C4-2B (cell line): ENCODE measurements at regions not wholly inside any gene's neighbourhood (a gene's known extent, or its start where the extent isn't known, plus 50 kb on each side); places are given as distances from the start of the nearest gene placed in this dataset.

Experiments
- CTCF ChIP-seq: fragments of 450-650 bp; conservative IDR thresholded peaks from 2 replicates; pipeline ENCODE4 v1.5.1; 2017; ENCODE audit warnings: mild to moderate bottlenecking
- ZFX ChIP-seq: fragments of 450-650 bp; IDR thresholded peaks from 2 replicates; pipeline ENCODE4 v1.6.1; 2017

- TF ChIP-seq CTCF (no peak), ZFX (no peak)
These were observed 446.7 kb downstream of the HS3ST3B1 start for GRCh38 chr17:14747603-14747950.
